ENCODE measurements at regions not wholly inside any gene's neighbourhood (a gene's known extent, or its start where the extent isn't known, plus 50 kb on each side); places are given as distances from the start of the nearest gene placed in this dataset.

- no peak overlapping the region for H3K4me3 ChIP-seq (ENCODE audit: low read depth, low read length)
- POLR2A ChIA-PET: interaction anchor here (1.0 to 2.4 kb wide), 3 partner anchors 145 to 250 kb away, joined by 4 to 21 read pairs (median 4); partner anchors contain the start of gene CCN2
- CTCF ChIA-PET: interaction anchor here (1.1 to 3.6 kb wide), 4 partner anchors 19 to 275 kb away, joined by 3 to 20 read pairs (median 6); no protein-coding TSS in a partner anchor
- TF ChIP-seq, protein P1, sequence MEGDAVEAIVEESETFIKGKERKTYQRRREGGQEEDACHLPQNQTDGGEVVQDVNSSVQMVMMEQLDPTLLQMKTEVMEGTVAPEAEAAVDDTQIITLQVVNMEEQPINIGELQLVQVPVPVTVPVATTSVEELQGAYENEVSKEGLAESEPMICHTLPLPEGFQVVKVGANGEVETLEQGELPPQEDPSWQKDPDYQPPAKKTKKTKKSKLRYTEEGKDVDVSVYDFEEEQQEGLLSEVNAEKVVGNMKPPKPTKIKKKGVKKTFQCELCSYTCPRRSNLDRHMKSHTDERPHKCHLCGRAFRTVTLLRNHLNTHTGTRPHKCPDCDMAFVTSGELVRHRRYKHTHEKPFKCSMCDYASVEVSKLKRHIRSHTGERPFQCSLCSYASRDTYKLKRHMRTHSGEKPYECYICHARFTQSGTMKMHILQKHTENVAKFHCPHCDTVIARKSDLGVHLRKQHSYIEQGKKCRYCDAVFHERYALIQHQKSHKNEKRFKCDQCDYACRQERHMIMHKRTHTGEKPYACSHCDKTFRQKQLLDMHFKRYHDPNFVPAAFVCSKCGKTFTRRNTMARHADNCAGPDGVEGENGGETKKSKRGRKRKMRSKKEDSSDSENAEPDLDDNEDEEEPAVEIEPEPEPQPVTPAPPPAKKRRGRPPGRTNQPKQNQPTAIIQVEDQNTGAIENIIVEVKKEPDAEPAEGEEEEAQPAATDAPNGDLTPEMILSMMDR (IDR thresholded peaks at IDR 0.05; ENCODE audit: insufficient read depth, low read length, missing control alignments): no peak
- no peak for DNase-seq (ENCODE audit: low read depth, low spot score)
Measured at GRCh38 chr6:132198896-132199295, 202.4 kb downstream of the MOXD1 start.

DNA sequence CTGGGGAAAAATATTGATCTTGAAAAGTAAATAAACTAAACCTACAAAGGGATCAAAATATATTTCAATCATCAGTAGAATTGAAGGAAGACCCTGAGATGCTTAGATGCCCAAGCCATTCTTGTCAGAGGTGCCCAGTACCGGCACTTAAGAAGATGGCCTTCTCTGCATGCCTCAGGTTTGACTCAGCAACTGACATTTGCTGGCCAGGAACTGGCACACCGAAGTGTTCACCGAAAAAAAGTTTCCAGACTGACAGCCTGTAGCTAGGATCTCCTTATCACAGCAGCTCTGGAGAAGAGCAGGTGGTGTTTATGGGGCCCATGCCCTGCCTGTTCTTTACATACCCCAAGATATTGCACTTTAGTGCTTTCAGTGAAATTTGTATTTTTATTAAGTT lies 203.2 kb downstream of the MOXD1 start:
- CTCF ChIA-PET: interaction anchor here (0.9 to 3.6 kb wide), 3 partner anchors 20 to 273 kb away, joined by 3 to 20 read pairs (median 9); no protein-coding TSS in a partner anchor
- POLR2A ChIA-PET: no interaction called here

DNA sequence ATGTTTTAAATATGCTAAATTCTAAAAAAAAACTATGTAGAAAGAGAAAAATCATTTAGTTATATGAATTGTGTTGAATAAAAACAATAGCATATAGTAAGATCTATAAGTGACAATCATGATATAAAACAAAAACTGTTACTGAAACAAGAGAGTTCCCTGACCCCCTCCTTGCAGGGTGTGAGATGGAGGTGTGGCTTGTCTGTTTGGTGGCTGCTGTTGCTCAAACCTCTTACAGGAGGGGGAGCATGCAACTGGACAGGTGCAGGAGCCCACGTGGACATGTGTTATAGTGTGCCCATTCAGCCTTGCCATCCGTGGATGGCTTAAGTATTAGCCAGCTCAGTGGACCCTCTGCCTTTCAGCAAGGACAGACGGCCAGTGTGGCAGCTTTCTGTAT lies 206.7 kb downstream of the MOXD1 start:
- TF ChIP-seq, protein P1 (IDR thresholded peaks at IDR 0.05; ENCODE audit: insufficient read depth, low read length, missing control alignments): no peak
- no peak overlapping the region for H3K4me3 ChIP-seq (ENCODE audit: low read depth, low read length)
- CTCF ChIA-PET: interaction anchor here (0.8 to 1.4 kb wide), 2 partner anchors 24 to 245 kb away, joined by 3 to 7 read pairs; no protein-coding TSS in a partner anchor
- POLR2A ChIA-PET: no interaction called here
- no peak for DNase-seq (ENCODE audit: low read depth, low spot score)

More for the DNA sequence above, 203.2 kb downstream of the MOXD1 start:
- TF ChIP-seq, protein P1 (IDR thresholded peaks at IDR 0.05; ENCODE audit: insufficient read depth, low read length, missing control alignments): no peak
- no peak for DNase-seq (ENCODE audit: low read depth, low spot score)
- H3K4me3 ChIP-seq (ENCODE audit: low read depth, low read length): no peak overlapping the region

DNA sequence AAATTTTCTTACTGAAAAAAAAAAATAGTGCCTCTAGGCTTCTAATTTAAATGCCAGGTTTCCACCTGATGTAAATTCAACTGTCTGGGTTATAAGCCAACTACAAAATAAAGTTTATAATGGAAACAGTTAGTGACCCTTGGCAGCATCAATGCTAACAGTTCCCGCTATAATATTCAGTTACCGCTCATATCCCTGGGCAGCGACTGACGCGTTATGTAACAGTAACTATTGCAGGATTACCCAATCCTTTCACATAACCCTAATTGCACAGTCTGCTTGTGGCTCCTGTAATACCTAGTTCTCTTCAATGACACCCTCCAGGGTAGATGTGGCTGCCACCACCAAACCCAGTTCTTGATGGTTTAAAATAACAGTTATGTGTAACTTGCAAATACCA lies 208.6 kb downstream of the MOXD1 start:
- no peak for DNase-seq (ENCODE audit: low read depth, low spot score)
- ChIA-PET CTCF (no interaction called here), POLR2A (no interaction called here)
- TF ChIP-seq, protein P1 (IDR thresholded peaks at IDR 0.05; ENCODE audit: insufficient read depth, low read length, missing control alignments): no peak
- no peak overlapping the region for H3K4me3 ChIP-seq (ENCODE audit: low read depth, low read length)

DNA sequence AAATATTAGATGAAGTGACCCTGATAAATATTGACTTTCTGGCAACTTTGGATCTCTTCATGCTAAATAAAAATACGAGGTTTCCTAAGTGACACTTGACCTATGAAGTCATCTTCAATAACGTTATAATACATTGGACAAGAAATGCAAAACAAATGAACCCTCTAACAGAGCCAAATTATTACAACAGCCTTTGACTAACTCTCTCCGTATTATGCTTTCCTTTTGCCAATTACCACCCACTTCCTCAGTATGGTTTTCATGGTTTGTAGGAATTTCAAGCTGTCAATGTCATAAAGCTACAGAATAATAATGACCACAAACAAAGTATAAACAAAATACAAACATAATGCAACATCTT lies 210.5 kb downstream of the MOXD1 start:
- H3K4me3 ChIP-seq (ENCODE audit: low read depth, low read length): no peak overlapping the region
- CTCF ChIA-PET: no interaction called here

DNA sequence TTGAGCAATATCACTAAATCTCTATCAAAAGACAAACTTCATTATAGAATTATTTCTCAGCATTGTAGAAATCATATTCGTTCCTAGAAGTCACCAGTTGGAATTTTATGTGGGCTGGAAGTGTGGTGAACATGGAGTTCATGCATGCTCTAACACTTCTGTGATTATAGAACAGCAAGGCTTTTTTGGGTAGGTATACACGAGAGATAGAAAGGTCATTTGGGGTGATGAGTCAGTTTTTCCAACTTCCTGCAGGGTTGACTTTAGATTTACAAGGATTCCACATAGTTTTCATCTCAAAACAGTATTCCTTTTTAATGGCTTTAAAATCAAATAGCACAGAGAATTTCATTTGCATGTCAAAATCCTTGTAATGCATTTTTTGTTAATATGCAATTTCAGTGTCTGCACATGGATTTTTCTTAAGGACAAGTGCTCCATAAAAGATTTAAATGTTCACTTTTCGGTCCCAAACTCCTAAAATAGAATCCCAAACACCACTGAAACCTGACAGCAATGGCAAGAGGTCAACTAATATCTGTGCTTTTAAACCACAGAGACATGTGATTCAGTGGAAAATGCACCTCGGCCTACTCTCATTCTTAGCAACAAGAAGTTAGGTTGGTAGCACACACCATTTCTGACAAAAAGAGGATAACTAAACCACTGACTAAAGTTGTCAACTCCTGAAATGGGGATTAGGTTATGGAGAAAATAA lies 211.0 kb downstream of the MOXD1 start:
- TF ChIP-seq, protein P1 (IDR thresholded peaks at IDR 0.05; ENCODE audit: insufficient read depth, low read length, missing control alignments): no peak
- CTCF ChIA-PET: no interaction called here
- DNase-seq (ENCODE audit: low read depth, low spot score): no peak
- POLR2A ChIA-PET: no interaction called here
- H3K4me3 ChIP-seq (ENCODE audit: low read depth, low read length): no peak overlapping the region

More for the DNA sequence above, 210.5 kb downstream of the MOXD1 start:
- TF ChIP-seq, protein P1 (IDR thresholded peaks at IDR 0.05; ENCODE audit: insufficient read depth, low read length, missing control alignments): no peak
- POLR2A ChIA-PET: interaction anchor here (0.9 kb wide), 1 partner anchor 240 kb away, joined by 4 read pairs; the partner anchor contains the start of gene CCN2
- no peak for DNase-seq (ENCODE audit: low read depth, low spot score)

Measured in AG04449 (cell line).